H9 (cell line): ENCODE measurements at regions not wholly inside any gene's neighbourhood (a gene's known extent, or its start where the extent isn't known, plus 50 kb on each side); places are given as distances from the start of the nearest gene placed in this dataset.

Experiments used
- DNase-seq: peaks from one replicate; pipeline ENCODE4 v3.0.0-alpha.2; 2017
- H2AFZ ChIP-seq: one replicate; pipeline ENCODE4 v1.6.1; 2013; ENCODE audit warnings: mild to moderate bottlenecking, low read length, control low read depth, moderate library complexity
- H2AK5ac ChIP-seq: 2 replicates; pipeline ENCODE4 v1.6.1; 2013; ENCODE audit warnings: low read length, control low read depth, mixed read lengths; ENCODE audit not compliant: insufficient read length
- H2BK120ac ChIP-seq: one replicate; pipeline ENCODE4 v1.6.1; 2013; ENCODE audit warnings: low read depth, mild to moderate bottlenecking, low read length, control low read depth, inconsistent platforms; ENCODE audit not compliant: poor library complexity, severe bottlenecking
- H2BK12ac ChIP-seq: 2 replicates; pipeline ENCODE4 v1.6.1; 2013; ENCODE audit warnings: low read length, control low read depth, mixed read lengths, low read depth; ENCODE audit not compliant: insufficient read length
- H2BK15ac ChIP-seq: 2 replicates; pipeline ENCODE4 v1.6.1; 2013; ENCODE audit warnings: low read depth, low read length, control low read depth
- H2BK20ac ChIP-seq: one replicate; pipeline ENCODE4 v1.6.1; 2013; ENCODE audit warnings: low read depth, mild to moderate bottlenecking, low read length, control low read depth, inconsistent platforms; ENCODE audit not compliant: poor library complexity, severe bottlenecking
- H2BK5ac ChIP-seq: 2 replicates; pipeline ENCODE4 v1.6.1; 2013; ENCODE audit warnings: low read length, control low read depth, mixed read lengths; ENCODE audit not compliant: insufficient read length
- H3K14ac ChIP-seq: 2 replicates; pipeline ENCODE4 v1.6.1; 2013; ENCODE audit warnings: low read length, control low read depth; ENCODE audit not compliant: insufficient read depth
- H3K18ac ChIP-seq: 2 replicates; pipeline ENCODE4 v1.6.1; 2013; ENCODE audit warnings: low read depth, mild to moderate bottlenecking, mixed read lengths, low read length, control low read depth; ENCODE audit not compliant: insufficient read length
- H3K23ac ChIP-seq: 2 replicates; pipeline ENCODE4 v1.6.1; 2013; ENCODE audit warnings: low read length, control low read depth, mixed read lengths, low read depth; ENCODE audit not compliant: insufficient read length
- H3K23me2 ChIP-seq: 2 replicates; pipeline ENCODE4 v1.6.1; 2013; ENCODE audit warnings: low read depth, mild to moderate bottlenecking, mixed read lengths, low read length, control low read depth; ENCODE audit not compliant: insufficient read length, poor library complexity, severe bottlenecking
- H3K27ac ChIP-seq: 2 replicates; pipeline ENCODE4 v1.5.1; 2013; ENCODE audit warnings: low read length, control low read depth, mixed read lengths, low read depth; ENCODE audit not compliant: insufficient read length
- H3K27me3 ChIP-seq: 2 replicates; pipeline ENCODE4 v1.6.1; 2013; ENCODE audit warnings: low read length, control low read depth, inconsistent platforms; ENCODE audit not compliant: insufficient read depth
- H3K4ac ChIP-seq: 2 replicates; pipeline ENCODE4 v1.6.1; 2013; ENCODE audit warnings: low read depth, mild to moderate bottlenecking, control low read depth, inconsistent platforms, low read length, moderate library complexity
- H3K4me1 ChIP-seq: 2 replicates; pipeline ENCODE4 v1.6.1; 2013; ENCODE audit warnings: low read length, control low read depth, inconsistent platforms; ENCODE audit not compliant: insufficient read depth
- H3K4me2 ChIP-seq: 2 replicates; pipeline ENCODE4 v1.6.1; 2013; ENCODE audit warnings: low read length, control low read depth, mixed read lengths; ENCODE audit not compliant: insufficient read length, insufficient read depth
- H3K56ac ChIP-seq: 2 replicates; pipeline ENCODE4 v1.6.1; 2013; ENCODE audit warnings: low read depth, mild to moderate bottlenecking, mixed read lengths, low read length, control low read depth; ENCODE audit not compliant: insufficient read length
- H3K79me1 ChIP-seq: 2 replicates; pipeline ENCODE4 v1.6.1; 2013; ENCODE audit warnings: low read depth, mild to moderate bottlenecking, moderate library complexity, low read length, control low read depth, inconsistent platforms; ENCODE audit not compliant: insufficient read depth, poor library complexity, severe bottlenecking
- H3K79me2 ChIP-seq: 2 replicates; pipeline ENCODE4 v1.6.1; 2013; ENCODE audit warnings: low read length, control low read depth, inconsistent platforms; ENCODE audit not compliant: insufficient read depth
- H3K9ac ChIP-seq: 2 replicates; pipeline ENCODE4 v1.6.1; 2013; ENCODE audit warnings: low read length, control low read depth, mixed read lengths; ENCODE audit not compliant: insufficient read length; ENCODE audit errors: extremely low read depth
- H3K9me3 ChIP-seq: one replicate; pipeline ENCODE4 v1.6.1; 2013; ENCODE audit warnings: low read depth, low read length, inconsistent platforms; ENCODE audit not compliant: control insufficient read depth
- H3T11ph ChIP-seq: one replicate; pipeline ENCODE4 v1.6.1; 2013; ENCODE audit warnings: mild to moderate bottlenecking, low read length, control low read depth, inconsistent platforms
- H4K20me1 ChIP-seq: one replicate; pipeline ENCODE4 v1.6.1; 2013; ENCODE audit not compliant: control insufficient read depth, insufficient read length, insufficient read depth
- H4K5ac ChIP-seq: 2 replicates; pipeline ENCODE4 v1.6.1; 2013; ENCODE audit warnings: low read depth, mild to moderate bottlenecking, mixed read lengths, low read length, control low read depth; ENCODE audit not compliant: insufficient read length
- H4K8ac ChIP-seq: replicated peaks from 2 replicates; pipeline ENCODE4 v1.6.1; 2013; ENCODE audit warnings: low read length, control low read depth, mixed read lengths, low read depth; ENCODE audit not compliant: insufficient read length
- H4K91ac ChIP-seq: 2 replicates; pipeline ENCODE4 v1.6.1; 2013; ENCODE audit warnings: low read depth, mild to moderate bottlenecking, moderate library complexity, mixed read lengths, low read length, control low read depth; ENCODE audit not compliant: insufficient read length
- H3K27ac Mint-ChIP-seq, 3 experiments: 2 replicates in 2 of 3; 3 replicates in 1 of 3; pipeline ENCODE4 v1.8.0; 2020 to 2021; ENCODE audit warnings: mixed read lengths in 3 of 3, mild to moderate bottlenecking in 1 of 3, moderate library complexity in 1 of 3
- H3K27me3 Mint-ChIP-seq: 2 replicates; pipeline ENCODE4 v1.8.0; 2021; ENCODE audit warnings: low read depth, mild to moderate bottlenecking, moderate library complexity, mixed read lengths
- H3K36me3 Mint-ChIP-seq, 3 experiments: 2 replicates in 2 of 3; 3 replicates in 1 of 3; pipeline ENCODE4 v1.8.0; 2020 to 2021; ENCODE audit warnings: low read depth in 3 of 3, mixed read lengths in 3 of 3; ENCODE audit not compliant: insufficient read depth in 1 of 3
- H3K4me1 Mint-ChIP-seq, 2 experiments: 2 replicates each; pipeline ENCODE4 v1.8.0; 2020; ENCODE audit warnings: mixed read lengths in 2 of 2
- H3K4me3 Mint-ChIP-seq, 2 experiments: 2 replicates in 1 of 2; 3 replicates in 1 of 2; pipeline ENCODE4 v1.8.0; 2020 to 2021; ENCODE audit warnings: mild to moderate bottlenecking in 2 of 2, mixed read lengths in 2 of 2, moderate library complexity in 1 of 2
- H3K9me3 Mint-ChIP-seq, 2 experiments: 2 replicates in 1 of 2; 3 replicates in 1 of 2; pipeline ENCODE4 v1.8.0; 2020; ENCODE audit warnings: mild to moderate bottlenecking in 2 of 2, mixed read lengths in 2 of 2, moderate library complexity in 1 of 2
- WGBS: extraction: QIAGEN DNeasy Blood & Tissue Kit; methylation state at CpG from one replicate; pipeline ENCODE4 v1.1.7; 2013; ENCODE audit warnings: missing lambda C conversion rate, low lambda C conversion rate, mixed read lengths; ENCODE audit not compliant: insufficient read length; ENCODE audit errors: extremely low coverage; 5-methylcytosine and 5-hydroxymethylcytosine counted together
- TF ChIP-seq, protein P1 (sequence below): fragments of 200-600 bp; sonication (generic); conservative IDR thresholded peaks from 3 replicates; pipeline ENCODE4 v1.8.0; 2021; ENCODE audit warnings: antibody characterized with exemption, mild to moderate bottlenecking

GRCh38 chr21:24935991-24936390, 671.3 kb downstream of the MRPL39 start:
- no peak overlapping the region for H3K14ac ChIP-seq
- TF ChIP-seq, protein P1, sequence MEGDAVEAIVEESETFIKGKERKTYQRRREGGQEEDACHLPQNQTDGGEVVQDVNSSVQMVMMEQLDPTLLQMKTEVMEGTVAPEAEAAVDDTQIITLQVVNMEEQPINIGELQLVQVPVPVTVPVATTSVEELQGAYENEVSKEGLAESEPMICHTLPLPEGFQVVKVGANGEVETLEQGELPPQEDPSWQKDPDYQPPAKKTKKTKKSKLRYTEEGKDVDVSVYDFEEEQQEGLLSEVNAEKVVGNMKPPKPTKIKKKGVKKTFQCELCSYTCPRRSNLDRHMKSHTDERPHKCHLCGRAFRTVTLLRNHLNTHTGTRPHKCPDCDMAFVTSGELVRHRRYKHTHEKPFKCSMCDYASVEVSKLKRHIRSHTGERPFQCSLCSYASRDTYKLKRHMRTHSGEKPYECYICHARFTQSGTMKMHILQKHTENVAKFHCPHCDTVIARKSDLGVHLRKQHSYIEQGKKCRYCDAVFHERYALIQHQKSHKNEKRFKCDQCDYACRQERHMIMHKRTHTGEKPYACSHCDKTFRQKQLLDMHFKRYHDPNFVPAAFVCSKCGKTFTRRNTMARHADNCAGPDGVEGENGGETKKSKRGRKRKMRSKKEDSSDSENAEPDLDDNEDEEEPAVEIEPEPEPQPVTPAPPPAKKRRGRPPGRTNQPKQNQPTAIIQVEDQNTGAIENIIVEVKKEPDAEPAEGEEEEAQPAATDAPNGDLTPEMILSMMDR: no peak
- no peak overlapping the region for H4K91ac ChIP-seq
- no peak overlapping the region for H3T11ph ChIP-seq
- no peak overlapping the region for H2BK15ac ChIP-seq
- H4K8ac ChIP-seq: no peak overlapping the region
- H2AK5ac ChIP-seq: no peak overlapping the region
- H3K4ac ChIP-seq: no peak overlapping the region
- Mint-ChIP-seq H3K4me1 (peaks cover 2 to 4% of the 10 kb centered on the region in 2 experiments; a peak in 1 of 4 replicates), H3K27me3 (no peaks in the 10 kb centered on the region), H3K27ac (no peak overlapping the region), H3K36me3 (no peaks in the 10 kb centered on the region), H3K9me3 (peaks cover 35 to 52% of the 10 kb centered on the region in 2 experiments), H3K4me3 (no peak overlapping the region)
- H3K4me2 ChIP-seq: no peak overlapping the region
- H2BK5ac ChIP-seq: no peak overlapping the region
- no peaks in the 10 kb centered on the region for H4K20me1 ChIP-seq
- no peak overlapping the region for H3K9ac ChIP-seq
- no peak overlapping the region for H2BK12ac ChIP-seq
- no peak overlapping the region for H3K23ac ChIP-seq
- H4K5ac ChIP-seq: no peak overlapping the region
- no peaks in the 10 kb centered on the region for H3K4me1 ChIP-seq
- no peaks in the 10 kb centered on the region for H3K9me3 ChIP-seq
- no peak overlapping the region for H2BK120ac ChIP-seq
- no peaks in the 10 kb centered on the region for H3K79me2 ChIP-seq
- DNase-seq: no peak
- H3K18ac ChIP-seq: no peak overlapping the region
- H3K27ac ChIP-seq: no peak overlapping the region
- no CpG with 5 or more reads among the region's 2 CpGs for WGBS
- H3K27me3 ChIP-seq: no peaks in the 10 kb centered on the region
- no peaks in the 10 kb centered on the region for H3K23me2 ChIP-seq
- no peaks in the 10 kb centered on the region for H3K79me1 ChIP-seq
- H3K56ac ChIP-seq: no peak overlapping the region
- no peak overlapping the region for H2BK20ac ChIP-seq
- H2AFZ ChIP-seq: no peak overlapping the region
